ENCODE measurements at regions not wholly inside any gene's neighbourhood (a gene's known extent, or its start where the extent isn't known, plus 50 kb on each side); places are given as distances from the start of the nearest gene placed in this dataset.

GRCh38 chr5:3212869-3213268 lies 382.8 kb upstream of the IRX1 start:
- DNase-seq (ENCODE audit: low read depth in 1 of 2, low spot score in 2 of 2) (no peak), FAIRE-seq (no peak)
- no peak overlapping the region for H3K18ac ChIP-seq (ENCODE audit: extremely low read depth, low read length)
- no peak overlapping the region for H2BK20ac ChIP-seq (ENCODE audit: low read length)
- H3K23ac ChIP-seq (ENCODE audit: insufficient read length) = no peak overlapping the region
- no peak overlapping the region for H2BK15ac ChIP-seq (ENCODE audit: low read length)
- H3K4me1 ChIP-seq (replicated peaks in 1 of 4; ENCODE audit: control insufficient read depth in 3 of 4, insufficient read depth in 4 of 4, low read length in 3 of 4) = no peaks in the 10 kb centered on the region
- H2BK12ac ChIP-seq (ENCODE audit: low read depth, low read length) = no peak overlapping the region
- no peak overlapping the region for H3K27ac ChIP-seq (ENCODE audit: low read depth, low read length)
- no peak overlapping the region for H4K5ac ChIP-seq (ENCODE audit: insufficient read length, low read depth, low read length)
- H3K9ac ChIP-seq (replicated peaks in 1 of 4; ENCODE audit: extremely low read depth in 1 of 4, low read depth in 3 of 4, low read length in 3 of 4) = no peak overlapping the region
- H4K8ac ChIP-seq (ENCODE audit: extremely low read depth, insufficient read depth, low read length) = no peak overlapping the region
- no peak overlapping the region for H2BK120ac ChIP-seq (replicated peaks; ENCODE audit: low read depth, low read length)
- H2AFZ ChIP-seq (ENCODE audit: low read length) = no peak overlapping the region
- no peak overlapping the region for H2AK5ac ChIP-seq (ENCODE audit: low read depth, low read length)
- peaks cover 0 to 5% of the 10 kb centered on the region in 2 experiments for H4K20me1 ChIP-seq (replicated peaks in 1 of 2; ENCODE audit: control insufficient read depth in 1 of 2, insufficient read depth in 2 of 2, low read length in 2 of 2)
- no peak overlapping the region for H3K14ac ChIP-seq (ENCODE audit: insufficient read length)
- no peaks in the 10 kb centered on the region for H3K79me2 ChIP-seq (ENCODE audit: control insufficient read depth in 1 of 2, insufficient read depth in 2 of 2, low read length in 2 of 2)
- no peak overlapping the region for H3K4ac ChIP-seq (replicated peaks; ENCODE audit: insufficient read length, low read depth, low read length)
- 79% methylated on average over 15 of the region's 15 CpGs; no CpG with 5 or more reads in 1 of the 2 experiments for WGBS, 2 experiments (ENCODE audit: extremely low coverage in 1 of 2, insufficient coverage in 1 of 2, insufficient read length in 1 of 2, insufficient replicate concordance in 2 of 2, low coverage in 1 of 2, low lambda C conversion rate in 2 of 2, missing lambda C conversion rate in 1 of 2)
- no peaks in the 10 kb centered on the region for H3K27me3 ChIP-seq (replicated peaks in 1 of 4; ENCODE audit: control insufficient read depth in 3 of 4, extremely low read depth in 1 of 4, insufficient read depth in 3 of 4, low read length in 3 of 4)
- ChIA-PET POLR2A (ENCODE audit: partially characterized antibody) (no interaction called here), CTCF (ENCODE audit: partially characterized antibody) (no interaction called here)
- H3K79me1 ChIP-seq (ENCODE audit: low read depth, low read length) = peaks cover 3% of the 10 kb centered on the region; the same call in 1 of the 2 replicates
- H3K4me3 ChIP-seq (ENCODE audit: extremely low read depth in 1 of 4, insufficient read depth in 2 of 4, low read depth in 3 of 4, low read length in 4 of 4) = no peak overlapping the region
- H3K9me3 ChIP-seq (ENCODE audit: insufficient read depth in 2 of 2, low read depth in 1 of 2, low read length in 1 of 2) = no peaks in the 10 kb centered on the region
- no peak overlapping the region for H2BK5ac ChIP-seq (ENCODE audit: low read depth, low read length)
- H3K23me2 ChIP-seq (ENCODE audit: low read depth, low read length) = peaks cover 8% of the 10 kb centered on the region; the same call in 1 of the 2 replicates
- H3K36me3 ChIP-seq (ENCODE audit: control insufficient read depth in 2 of 4, insufficient read depth in 4 of 4, low read length in 3 of 4) = no peaks in the 10 kb centered on the region; a peak in 1 of 8 replicates
- no peak overlapping the region for H3K56ac ChIP-seq (replicated peaks; ENCODE audit: insufficient read length, low read depth, low read length)
- H4K91ac ChIP-seq (replicated peaks; ENCODE audit: insufficient read length, low read length) = no peak overlapping the region
- H3K4me2 ChIP-seq (ENCODE audit: insufficient read depth in 1 of 2, low read depth in 2 of 2, low read length in 2 of 2) = no peak overlapping the region
- TF ChIP-seq SIRT6 (IDR thresholded peaks at IDR 0.05; ENCODE audit: low read length) (no peak), SUZ12 (IDR thresholded peaks at IDR 0.05; ENCODE audit: low read length) (no peak), ASH2L (IDR thresholded peaks at IDR 0.05; ENCODE audit: low read length) (no peak), CREB1 (IDR thresholded peaks at IDR 0.05) (no peak), CHD2 (IDR thresholded peaks at IDR 0.05; ENCODE audit: low read length) (no peak), SP2 (IDR thresholded peaks at IDR 0.05; ENCODE audit: low read length) (no peak), BRCA1 (IDR thresholded peaks at IDR 0.05; ENCODE audit: low read depth, low read length) (no peak)
